Iris pigment epithelial cell (primary cell): ENCODE measurements at regions not wholly inside any gene's neighbourhood (a gene's known extent, or its start where the extent isn't known, plus 50 kb on each side); places are given as distances from the start of the nearest gene placed in this dataset.
"Not testable (repeated sequence)": the region's sequence is repeated elsewhere in the genome, so short reads cannot be mapped to it uniquely, and the experiment has no call there.

Experiments
- DNase-seq: peaks from one replicate; pipeline ENCODE4 v3.0.0-alpha.2; 2011; ENCODE audit warnings: low read depth

- no peak for DNase-seq
Observed at GRCh38 chr1:90824551-90824950, 107.4 kb upstream of the BARHL2 start.

DNA sequence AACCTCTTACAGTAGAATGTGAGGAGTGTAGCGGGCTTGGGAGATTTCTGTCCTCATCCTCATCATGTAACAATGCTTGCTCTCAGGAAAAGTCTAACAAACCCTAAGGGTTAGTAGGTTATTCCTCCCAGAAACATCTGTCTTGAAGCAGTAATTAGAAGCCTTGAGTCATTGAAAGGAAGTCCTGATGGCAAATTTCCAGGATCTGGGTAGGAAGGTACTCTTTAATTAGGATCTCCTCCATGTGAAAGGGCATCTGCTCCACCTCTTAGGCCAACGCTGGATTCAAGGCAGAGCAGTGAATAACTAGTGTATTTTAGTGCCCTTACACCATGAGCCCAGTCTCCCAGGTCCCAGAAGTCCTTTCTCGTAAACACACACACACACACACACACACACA, 106.6 kb upstream of the BARHL2 start:
- DNase-seq, result no peak

DNA sequence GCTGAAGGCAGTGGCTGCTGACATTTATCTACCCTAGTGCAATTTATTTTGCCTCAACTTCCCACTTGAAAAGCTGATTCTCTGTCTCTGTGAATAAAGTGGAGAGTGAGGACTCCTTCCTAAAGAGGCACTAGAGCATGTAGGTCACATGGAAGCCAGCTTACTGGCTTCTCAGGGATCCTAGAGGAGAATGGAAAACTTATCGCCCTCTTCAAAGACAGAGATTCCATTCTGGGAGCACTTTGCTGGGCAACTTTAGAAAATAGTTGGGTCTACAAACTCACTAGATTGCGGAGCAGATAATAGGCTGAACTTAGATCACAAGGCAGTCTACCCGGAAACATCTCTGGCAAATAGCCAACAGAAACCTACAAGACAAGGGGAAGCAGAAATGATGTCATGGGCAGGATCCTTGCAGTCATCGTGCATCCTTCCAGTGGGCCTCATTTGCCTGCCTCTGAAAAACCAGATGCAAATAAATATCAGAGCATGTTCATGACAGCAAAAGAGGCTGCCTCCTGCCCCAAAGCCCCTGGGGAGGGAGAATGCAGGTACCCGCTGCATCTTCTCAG, 104.8 kb upstream of the BARHL2 start:
- no peak for DNase-seq

DNA sequence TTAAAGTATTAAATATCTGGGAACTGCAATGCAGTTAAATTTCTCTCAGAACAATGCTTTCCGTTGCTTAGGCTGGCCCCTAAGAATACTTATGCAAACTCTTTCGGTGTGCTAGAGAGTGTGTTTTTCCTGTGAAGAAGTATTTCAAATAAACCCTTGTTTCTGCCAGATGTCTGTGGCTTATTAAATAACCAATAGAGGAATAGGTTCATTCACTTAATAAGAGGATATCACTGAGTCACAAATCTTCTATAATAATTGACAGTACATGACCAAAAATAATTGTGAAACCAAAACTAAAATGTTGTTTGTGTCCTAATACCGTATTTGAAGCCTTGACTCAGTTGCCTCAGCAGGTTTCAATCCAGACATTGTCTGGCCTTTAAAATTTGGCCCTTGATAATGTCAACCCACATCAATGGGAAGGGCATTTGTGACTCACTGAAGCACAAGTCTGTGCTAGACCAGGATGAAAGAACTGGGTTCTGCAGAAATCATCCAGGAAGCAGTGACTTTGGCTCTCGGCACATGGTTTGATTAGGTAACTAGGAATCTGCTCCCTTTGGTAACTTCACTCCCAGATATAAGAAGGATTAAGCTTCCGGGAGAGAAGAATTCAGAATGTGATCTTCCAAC, 104.2 kb upstream of the BARHL2 start:
- no peak for DNase-seq

DNA sequence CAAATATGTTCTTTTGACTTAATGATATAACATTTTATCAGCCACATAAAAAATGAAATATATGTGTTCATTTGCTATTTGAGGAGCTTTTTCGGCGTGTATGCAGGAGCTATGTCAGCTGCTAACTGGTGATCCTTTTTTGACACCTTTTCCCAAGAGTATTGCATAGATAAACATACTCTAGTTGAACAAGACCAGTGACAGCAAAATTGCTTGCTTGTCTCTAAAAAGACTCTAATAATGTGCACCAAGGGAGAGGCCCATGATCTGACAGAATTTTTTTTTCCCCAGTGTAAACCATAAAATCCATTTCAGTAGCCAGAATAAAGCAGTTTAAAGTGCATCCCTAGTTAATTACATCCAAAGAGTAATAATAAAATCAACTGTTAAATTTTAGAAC, 103.6 kb upstream of the BARHL2 start:
- no peak for DNase-seq

DNA sequence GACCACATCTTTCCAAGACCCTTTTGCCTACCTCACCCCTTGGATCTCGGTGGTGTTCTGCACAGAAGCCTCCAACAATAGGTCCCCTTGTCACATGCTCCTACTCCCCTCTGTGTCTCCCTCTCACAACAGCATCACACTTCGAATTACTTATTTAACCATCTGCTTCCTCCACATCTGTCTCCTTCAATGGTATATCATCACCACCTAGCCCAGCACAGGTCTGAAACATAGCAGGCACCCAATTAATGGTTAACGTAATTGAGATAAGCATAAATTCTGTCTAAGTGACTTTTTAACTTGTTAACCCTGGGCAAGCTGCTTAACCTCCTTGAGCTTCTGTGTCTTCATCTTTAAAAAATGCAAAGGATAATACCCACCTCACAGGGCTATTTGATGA, 100.3 kb upstream of the BARHL2 start:
- DNase-seq, result no peak

GRCh38 chr1:90812237-90812636, 95.1 kb upstream of the BARHL2 start:
- DNase-seq, result not testable (repeated sequence)

DNA sequence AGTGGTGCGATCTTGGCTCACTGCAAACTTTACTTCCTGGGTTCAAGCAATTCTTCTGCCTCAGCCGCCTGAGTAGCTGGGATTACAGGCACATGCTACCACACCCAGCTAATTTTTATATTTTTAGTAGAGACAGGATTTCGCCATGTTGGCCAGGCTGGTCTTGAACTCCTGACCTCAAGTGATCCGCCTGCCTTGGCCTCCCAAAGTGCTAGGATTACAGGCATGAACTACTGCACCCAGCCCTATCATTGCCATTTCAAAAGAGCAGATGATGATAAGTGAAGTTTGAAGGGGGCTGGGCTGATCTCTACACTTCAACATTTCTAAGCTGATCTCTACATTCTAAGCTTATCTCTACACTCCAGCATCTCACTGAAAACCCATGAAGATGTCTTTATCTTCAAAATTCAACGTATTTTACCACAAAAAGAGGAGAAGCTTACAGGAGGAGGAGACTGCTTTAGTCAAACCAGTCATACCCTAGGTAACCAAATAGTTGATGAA, 94.4 kb upstream of the BARHL2 start:
- DNase-seq, result not testable (repeated sequence)

GRCh38 chr1:90810681-90811080, 93.6 kb upstream of the BARHL2 start:
- no peak for DNase-seq

- no peak for DNase-seq
Observed at GRCh38 chr1:90809996-90810395, 92.9 kb upstream of the BARHL2 start.

DNA sequence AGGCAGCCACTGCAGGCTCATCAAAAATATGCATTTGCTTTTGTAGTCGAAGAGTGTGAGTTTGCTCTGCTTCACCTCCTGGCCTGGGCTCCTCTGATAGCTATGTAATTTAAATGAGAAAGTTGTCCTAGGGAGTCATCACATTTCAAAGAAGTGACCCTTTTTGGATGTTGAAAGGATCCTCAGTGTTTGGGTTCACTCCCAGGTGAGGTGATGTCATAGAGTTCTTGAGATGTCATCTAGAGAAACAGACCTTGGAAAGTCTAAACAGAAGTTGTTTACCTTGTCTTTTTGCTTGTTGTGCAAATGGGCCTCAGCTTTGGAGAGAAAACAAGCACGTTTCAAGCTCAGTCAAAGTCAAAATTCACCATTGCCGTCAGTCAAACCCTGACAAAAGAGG, 92.0 kb upstream of the BARHL2 start:
- no peak for DNase-seq

DNA sequence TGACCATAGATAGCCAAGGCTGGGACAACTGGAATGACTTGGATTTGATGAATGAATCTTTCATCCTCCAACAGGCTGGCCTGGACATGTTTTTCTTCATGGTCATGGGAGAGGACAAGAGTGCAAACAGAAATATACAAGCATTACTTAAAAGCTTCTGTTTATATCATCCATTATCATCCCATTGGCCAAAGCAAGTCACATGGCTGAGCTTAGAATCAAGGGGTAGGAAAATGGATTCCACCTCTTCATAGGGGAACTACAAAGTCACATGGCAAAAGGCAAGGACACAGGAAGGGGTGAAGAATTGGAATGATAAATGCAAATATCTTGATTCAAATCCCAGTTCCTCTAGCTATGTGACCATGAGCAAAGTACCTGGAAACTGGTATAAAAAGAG, 90.2 kb upstream of the BARHL2 start:
- DNase-seq, result no peak

GRCh38 chr1:90802622-90803021, 85.5 kb upstream of the BARHL2 start:
- no peak for DNase-seq

DNA sequence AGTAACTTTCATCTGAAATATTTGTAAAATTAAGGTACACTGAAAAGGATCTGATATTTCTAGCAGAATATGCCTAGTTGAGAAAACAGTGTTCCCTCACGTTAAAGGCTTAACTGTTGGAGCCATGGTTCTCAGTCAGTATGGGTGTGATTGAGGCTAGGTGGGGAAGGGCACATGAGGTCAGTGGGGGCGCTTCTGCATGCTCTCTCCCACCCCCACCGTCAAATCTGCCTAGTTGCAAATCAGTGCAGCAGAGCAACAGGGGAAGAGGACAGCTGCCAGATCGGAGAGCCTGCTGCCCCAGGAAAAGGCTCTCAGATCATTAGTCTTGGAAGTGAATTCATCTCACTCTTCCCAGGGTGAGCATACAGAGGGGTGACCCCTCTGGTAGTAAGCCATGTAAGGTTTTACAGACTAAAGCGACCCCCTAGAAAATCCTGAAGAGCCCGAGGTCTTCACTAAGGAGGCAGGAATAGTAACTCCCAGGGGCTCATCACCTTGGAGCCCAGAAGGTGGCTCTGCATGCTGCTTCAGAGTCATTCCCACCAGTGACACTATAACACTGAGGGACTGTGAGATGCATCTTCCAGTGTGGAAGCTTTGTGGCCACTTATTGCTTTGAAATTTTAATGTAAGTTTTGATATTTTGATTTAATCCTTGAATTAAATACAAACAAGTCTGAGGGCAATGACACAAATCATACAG, 83.1 kb upstream of the BARHL2 start:
- DNase-seq, result no peak

DNA sequence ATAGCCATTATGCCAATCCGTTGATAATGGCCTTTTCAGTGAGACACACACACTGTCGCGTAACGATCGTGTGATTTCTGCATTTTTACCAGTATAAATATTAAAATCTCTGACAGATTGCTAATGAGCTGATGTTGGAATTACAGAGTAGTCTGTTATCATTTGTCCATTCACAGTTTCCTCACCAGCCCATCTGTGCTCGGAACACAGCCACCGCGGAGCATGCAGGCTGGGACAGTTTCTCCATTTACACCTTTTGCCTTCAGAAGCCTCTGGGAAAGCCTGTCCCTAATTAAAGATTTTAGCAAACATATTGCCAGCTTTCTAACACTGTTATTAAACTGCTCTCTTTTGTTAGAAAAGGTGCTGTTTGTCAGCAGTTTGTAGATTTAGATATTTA, 82.2 kb upstream of the BARHL2 start:
- DNase-seq, result no peak

- DNase-seq, result no peak
Observed at GRCh38 chr1:90798883-90799282, 81.8 kb upstream of the BARHL2 start.

- DNase-seq, result no peak
Observed at GRCh38 chr1:90798344-90798743, 81.2 kb upstream of the BARHL2 start.

DNA sequence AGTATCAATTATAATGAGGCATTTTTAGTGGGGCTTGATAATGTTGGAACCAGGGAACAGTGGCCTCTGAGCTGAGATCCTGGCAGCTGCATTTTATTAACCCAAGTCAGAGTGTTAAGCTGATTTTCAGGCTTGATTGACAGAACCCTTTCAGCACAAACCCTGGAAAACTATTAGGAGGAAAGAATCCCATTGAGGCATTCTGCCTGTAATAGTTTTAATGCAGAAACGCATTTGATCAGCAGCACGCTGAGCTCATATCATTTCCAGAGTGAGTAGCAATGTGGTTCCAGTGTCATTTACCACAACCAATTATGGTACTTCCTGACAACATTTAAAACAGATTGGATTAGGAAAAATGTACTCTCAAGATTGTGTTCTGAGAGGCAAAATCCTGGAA, 78.3 kb upstream of the BARHL2 start:
- DNase-seq, result no peak

GRCh38 chr1:90786709-90787108, 69.6 kb upstream of the BARHL2 start:
- no peak for DNase-seq

- DNase-seq, result no peak
Observed at GRCh38 chr1:90784186-90784847, 67.2 kb upstream of the BARHL2 start.

DNA sequence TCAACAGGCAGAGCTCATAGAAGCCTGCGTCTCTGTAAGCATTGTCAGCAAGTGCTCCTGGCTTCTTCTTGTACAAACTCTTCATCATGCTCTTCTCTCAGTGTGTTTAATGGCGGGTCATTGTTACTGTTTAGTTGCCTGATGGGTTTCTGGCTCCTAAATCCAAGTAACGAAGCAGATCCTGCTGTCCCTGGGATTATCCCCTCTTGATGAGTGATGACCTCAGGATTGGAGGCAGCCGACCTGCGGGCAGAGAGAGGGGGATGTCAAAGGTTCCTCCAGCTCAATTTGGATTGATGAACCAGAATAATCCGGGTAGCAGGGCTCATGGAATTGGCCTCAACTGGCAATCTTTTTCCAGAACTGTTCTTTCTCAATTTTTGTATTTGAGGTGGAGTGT, 66.1 kb upstream of the BARHL2 start:
- no peak for DNase-seq

DNA sequence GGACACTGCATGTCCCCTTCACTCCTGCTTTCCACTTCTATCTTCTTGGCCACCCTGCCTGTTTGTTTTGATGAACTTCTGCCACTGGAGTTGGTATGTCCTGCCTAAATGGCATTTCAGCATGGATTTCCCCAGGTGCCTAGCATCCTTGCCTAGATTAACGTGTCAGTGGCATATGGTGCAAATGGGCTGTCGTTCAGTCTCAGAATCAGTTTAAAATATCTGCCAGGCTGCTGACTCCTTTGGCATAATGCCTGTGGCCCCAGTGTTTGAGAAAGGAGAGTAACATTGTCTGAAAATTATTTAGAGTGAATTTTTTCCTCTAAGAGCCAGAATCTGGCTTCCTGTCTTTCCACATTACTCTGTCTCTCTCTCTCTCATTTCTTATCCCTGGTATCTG, 64.9 kb upstream of the BARHL2 start:
- no peak for DNase-seq

DNA sequence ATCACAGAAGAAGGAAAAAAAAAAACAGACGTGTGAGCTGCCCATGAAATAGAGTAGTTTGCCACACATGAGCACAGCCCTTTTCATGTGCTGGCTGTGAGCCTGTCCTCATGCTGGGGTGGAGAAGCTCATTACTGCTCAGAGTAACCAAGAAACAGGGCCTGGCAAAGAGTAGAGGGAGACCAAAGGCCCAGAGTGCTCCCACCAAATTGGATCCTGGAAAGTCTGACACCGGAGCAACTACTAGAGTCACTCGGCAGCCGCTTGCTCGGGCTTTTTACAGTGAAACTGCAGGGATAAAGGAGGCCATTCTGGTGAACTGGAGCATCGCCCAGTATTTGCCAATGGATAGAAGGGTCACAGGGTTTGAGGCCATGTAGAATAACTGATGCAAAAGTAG, 64.4 kb upstream of the BARHL2 start:
- no peak for DNase-seq
